GM21529 (cell line): ENCODE measurements at regions not wholly inside any gene's neighbourhood (a gene's known extent, or its start where the extent isn't known, plus 50 kb on each side); places are given as distances from the start of the nearest gene placed in this dataset.

Source experiments
- ATAC-seq: cut with Tn5 transposase; IDR thresholded peaks from one replicate; pipeline ENCODE4 v1.9.1; 2021; ENCODE audit not compliant: unreplicated experiment

DNA sequence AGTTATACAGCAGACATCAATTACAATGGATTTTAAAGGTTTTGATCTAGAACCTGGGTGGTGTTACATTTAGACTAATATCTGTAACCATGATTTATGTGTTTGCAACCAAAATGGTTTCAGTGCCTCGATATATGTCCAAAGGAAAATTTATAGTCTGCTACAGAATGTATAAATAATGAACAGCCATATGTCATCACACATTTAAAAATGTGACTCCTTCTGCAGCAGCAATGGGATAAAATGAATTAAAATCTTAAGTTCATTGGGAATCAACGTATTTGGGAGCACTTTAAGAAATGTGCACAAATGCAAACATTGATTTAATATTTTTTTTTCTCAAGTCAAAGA lies 610.2 kb downstream of the TMEM114 start:
- ATAC-seq = no peak

DNA sequence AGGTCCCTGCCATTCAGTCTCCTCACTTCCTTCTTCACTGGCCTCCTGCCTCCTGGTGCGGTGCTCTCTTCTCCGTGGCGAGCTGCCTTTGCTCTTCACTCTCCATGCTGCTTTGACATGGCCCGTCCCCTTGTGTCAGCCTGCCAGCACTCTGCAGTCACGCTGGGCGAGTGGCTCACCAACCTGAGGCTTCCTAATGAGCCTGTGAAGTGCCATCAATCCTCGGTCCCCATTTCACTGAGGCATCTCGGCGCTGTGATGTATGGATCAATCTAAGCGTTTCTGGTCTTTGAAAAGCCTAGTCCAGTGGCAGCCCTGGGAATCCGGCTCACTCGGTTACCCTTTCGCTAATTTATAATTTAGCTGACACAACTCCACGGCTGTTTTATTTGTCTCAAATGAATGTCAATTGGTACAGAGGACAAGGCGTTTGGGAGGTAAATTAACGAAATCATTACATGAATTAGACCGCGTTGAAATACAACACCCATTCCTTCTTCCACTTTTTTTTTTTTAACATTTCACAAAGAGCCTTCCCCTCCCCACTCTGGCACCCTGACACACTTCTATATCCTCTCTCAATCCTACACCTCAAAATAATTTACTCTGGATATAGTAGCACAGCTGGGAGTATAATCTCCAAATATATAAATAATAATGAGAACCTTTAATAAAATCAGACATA lies 610.7 kb downstream of the TMEM114 start:
- ATAC-seq = no peak

DNA sequence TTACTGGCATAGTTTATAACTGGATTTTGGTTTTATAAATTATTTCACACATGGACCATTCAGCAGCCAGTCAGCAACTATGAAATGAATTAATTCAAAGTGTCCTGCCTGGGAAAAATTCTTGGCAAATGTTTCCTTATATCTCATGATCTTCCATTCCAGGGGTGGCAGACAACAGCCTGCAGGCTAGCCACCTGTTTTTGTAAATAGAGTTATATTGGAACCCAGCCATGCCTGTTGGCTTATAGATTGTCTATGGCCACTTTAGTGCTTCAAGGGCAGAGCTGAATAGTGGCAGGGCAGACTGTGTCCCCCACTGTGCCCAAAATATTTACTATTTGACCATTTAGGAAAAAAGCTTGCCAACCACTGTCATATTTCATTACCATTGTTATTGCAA lies 613.7 kb downstream of the TMEM114 start:
- ATAC-seq = no peak

DNA sequence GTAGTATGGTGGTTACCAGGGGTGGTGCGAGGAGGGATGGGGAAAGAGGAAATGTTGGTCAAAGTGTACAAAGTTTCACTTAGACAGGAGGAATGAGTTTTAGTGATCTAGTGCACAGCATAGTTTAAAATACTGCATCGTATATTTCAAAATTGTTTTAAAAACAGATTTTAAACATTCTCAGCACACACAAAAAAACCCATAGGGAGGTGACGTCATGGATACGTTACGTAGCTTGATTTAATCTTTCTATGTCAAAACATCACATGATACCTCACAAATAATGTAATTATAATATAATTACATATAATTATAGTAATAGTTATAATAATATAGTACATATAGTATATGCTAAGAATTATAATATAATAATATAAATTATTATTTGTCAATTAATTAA lies 614.2 kb downstream of the TMEM114 start:
- ATAC-seq = no peak

DNA sequence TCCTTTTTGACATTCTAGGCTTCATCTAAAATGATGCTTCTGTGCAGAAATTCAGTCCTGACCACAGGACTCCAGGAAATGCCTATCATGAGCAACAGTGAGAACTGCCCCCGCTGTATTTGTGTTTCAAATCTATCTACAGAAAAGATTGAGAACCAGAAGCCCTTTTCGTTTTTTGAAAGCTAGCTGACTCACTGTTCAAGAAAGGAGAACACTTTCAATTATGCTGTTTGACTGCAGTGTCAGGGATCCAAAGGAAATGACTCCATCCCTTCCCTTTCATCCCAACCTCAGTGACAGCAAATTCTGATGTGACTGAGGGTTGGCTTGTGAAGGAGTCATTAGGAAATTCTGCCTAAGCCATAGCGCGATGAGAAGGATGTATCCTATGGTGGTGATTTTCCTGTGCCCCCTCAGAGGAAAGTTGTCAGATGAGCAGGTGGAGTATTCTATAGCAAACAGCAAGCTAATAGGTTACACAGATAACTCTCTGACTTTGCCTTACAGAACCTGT lies 622.3 kb downstream of the TMEM114 start:
- no peak for ATAC-seq

DNA sequence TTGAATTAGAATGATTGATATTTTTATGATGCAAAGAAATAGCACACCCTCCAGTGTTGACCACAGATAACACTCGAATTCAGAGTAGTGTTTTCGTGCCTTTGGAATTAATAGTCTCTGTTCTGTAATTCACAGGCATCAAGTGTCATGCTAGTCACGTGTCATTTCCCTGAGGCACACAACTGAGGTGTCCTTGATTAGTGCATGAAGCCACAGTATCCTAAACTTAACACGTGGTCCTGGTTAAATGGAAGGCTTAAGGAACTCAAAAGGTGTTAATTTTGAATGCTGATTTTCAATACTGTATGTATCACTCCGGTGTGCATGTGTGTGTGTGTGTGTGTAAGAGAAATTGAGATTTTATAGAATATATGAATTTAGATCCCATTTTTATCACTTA lies 625.6 kb downstream of the TMEM114 start:
- no peak for ATAC-seq

DNA sequence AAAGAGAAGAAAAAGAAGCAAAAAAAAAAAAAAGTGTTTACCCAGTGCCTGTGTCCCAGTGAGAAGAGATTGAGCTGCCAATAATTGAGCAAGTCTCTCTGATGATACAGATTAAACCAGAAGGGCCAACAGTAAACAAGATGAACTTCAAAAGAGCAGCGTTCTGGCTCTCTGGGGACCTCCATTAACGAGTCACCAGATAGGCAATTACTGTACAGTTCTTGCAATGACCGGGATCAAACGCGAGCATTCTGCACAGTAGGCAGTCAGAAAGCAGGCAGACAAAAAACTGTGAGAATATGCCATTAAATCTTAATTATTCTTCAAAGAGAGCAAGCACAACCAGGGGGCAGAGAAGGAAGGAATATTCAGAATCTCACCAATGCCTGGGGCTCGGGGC lies 626.1 kb downstream of the TMEM114 start:
- no peak for ATAC-seq

DNA sequence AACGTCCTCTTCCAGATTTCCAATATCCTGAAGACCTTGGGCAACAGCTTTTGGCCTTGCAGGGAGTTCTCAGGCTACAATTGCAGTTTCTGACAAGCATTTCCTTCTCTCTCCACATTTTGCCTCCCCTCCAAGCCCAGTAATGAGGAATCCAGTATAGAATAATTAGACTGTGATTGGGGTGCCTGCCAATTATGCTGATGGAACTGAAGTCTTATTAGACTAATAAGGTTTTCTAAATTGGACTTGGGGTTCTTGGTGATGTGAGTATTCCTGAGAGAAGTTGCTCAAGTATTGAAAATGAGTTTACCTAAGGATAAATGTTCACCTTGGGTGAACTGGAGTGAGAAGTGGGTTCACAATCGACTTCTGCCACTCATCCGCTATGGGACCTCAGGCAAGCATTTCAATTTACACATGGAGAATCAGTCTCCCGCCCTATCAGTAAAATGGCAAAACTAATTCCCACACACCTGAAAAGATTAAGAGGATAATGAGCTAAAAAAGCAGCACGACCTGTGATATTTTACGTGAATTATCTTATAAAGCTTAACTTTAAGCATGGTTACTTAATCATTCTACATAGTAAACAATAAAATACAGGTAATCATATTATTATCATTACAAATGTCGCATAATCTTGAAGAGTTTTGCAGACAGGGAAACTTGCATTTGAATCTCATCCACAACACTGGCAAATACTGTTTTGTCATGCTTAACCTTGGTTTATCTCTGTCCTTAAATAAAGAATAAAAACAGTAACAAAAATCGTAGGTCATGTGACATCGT lies 628.0 kb downstream of the TMEM114 start:
- ATAC-seq = no peak

DNA sequence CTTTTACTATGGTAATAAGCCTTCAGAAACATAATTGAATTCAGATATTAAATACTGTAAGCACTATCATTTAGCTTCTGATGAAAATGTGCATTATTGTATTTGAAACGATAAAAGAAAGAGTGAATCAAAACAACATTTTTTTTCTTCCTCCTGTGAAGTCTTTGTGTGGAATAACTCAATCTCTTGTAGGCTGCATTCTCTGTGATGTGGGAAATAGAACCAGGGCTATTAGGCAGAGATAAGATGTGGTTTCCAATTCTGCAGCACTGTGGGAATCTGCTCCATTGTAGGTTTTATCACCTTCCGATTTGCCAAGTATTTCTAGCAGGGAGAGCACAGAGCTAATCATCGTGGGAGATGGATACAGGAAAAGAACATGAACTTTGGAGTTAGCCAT lies 624.5 kb downstream of the RBFOX1 start:
- ATAC-seq = no peak

DNA sequence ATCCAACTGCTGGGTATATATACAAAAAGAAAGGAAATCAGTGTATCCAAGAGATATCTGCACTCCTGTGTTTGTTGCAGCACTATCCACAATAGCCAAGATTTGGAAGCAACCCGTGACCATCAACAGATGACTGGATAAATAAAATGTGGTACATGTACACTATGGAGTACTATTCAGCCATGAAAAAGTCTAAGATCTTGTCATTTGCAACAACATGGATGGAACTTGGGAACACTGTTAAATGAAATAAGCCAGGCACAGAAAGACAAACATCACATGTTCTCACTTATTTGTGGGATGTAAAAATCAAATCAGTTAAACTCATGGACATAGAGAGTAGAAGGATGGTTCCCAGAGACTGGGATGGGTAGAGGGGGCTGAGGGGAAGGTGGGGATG lies 620.7 kb downstream of the RBFOX1 start:
- ATAC-seq = no peak

DNA sequence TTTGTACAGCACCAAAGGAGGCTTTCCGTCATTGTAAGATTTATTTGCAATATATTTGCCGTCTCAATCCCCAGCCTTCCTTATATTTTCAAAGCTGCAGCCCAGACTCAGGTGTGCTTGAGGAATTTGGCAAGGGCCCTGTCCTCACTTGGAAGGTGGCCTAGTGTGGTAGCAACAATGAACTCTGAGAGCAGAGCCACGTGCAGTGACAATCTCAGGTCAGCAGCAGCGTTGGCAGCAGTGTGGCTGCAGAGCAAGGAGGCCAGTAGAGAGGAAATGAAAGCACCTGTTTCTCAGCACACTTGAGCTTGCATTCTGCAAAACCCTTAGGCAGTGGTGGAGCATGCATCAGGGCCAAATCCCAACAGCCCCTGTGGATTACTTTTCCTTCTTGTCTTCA lies 613.5 kb downstream of the RBFOX1 start:
- ATAC-seq = no peak

DNA sequence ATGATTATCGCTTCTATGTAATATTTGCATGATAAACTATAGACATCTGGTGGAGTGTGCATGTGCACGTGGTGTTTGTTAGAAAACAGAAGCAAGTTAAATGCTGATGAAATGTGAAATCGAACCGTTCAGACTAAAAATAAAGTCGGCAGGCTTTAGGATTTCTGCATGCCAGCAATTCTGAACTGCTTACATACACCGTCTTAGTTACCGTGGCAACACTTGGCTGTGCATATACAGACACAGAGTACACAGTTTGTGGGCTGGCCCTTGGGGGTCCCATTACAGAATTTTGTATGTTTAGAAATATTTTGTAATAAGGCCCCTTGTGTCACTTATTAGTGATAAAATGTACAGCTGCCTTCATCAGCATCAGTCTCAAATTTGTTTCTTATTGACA lies 605.5 kb downstream of the RBFOX1 start:
- ATAC-seq = no peak

DNA sequence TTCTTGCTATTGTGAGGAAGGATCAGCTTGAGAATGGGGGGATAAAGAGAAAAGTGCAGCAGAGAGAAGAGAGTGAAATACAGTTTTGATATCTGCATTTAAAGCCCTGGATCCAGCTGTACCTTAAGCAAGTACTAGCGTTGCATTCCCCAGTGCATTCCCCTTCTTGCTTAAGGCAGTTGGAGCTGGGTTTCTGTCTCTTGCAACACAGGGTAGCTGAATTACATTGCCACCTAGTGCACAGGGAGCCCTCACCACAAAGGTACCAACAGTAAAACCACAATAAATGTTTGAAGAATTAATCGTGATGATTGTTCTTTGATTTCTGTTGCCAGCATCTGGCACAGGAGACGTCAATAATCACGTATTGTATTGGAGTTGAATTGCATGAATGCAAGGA lies 588.7 kb downstream of the RBFOX1 start:
- ATAC-seq = no peak

DNA sequence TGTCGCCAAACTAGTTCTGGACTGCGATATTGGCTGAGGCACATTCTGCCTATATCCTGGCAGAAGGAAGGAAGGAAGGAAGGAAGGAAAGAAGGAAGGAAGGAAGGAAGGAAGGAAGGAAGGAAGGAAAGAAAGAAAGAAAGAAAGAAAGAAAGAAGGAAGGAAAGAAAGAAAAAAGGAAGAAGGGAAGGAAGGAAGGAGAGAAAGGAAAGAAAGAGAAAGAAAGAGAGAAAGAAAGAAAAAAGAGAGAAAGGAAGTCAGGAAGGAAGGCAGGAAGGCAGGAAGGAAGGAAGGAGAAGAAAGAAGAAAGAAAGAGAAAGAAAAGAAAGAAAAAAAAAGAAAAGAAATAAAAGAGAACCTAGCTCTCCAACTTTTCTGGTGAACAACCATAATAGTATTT lies 587.1 kb downstream of the RBFOX1 start:
- ATAC-seq = no peak

DNA sequence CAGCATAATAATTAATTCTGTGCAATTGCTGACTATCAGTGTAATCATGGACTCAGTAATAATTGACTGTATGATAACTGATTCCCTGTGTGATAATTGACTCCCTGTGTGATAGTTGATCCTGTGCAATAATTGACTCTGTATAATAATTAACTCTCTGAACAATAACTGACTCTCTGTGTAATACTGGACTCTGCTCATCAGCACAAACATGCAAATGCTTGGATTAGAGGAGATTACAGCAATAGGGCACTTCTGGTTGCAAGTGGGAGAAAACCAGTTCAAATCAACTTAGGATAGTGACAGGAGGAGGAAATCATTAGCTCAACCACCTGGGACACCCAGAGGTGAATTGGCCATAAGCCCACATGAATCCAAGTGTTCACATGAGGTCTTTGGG lies 582.1 kb downstream of the RBFOX1 start:
- ATAC-seq = no peak

DNA sequence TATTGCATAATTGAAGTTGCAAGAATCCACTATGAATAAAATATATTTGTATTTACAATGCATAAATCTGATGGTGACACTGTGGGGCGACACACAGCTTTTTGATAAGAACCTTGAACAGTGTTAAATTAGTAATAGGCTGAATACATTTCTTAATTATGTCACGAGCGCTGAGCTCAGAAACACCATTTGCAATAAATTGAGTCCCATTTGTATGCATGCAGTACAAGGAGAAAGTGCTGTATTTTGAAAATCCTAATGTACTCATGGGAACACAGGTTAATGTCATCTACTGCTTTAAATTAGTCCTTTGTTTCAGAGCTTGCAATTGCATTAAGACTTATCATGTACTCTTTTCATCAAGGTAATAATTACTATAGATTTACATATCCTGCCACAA lies 579.5 kb downstream of the RBFOX1 start:
- no peak for ATAC-seq

DNA sequence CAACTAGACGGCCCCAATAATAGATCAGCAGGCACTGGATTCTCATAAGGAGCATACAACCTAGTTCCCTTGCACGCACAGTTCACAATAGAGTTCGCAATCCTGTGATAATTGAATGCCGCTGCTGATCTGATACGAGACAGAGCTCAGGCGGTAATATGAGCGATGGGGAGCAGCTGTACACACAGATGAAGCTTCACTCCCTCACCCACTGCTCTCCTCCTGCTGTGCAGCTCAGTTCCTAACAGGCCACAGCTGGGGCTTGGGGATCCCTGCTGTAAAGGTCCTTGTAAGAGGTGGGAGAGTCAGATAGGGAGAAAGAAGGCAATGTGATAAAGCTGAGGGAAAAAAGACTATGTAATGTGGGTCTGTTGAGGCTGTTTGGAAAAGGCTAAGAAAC lies 577.5 kb downstream of the RBFOX1 start:
- ATAC-seq = no peak

DNA sequence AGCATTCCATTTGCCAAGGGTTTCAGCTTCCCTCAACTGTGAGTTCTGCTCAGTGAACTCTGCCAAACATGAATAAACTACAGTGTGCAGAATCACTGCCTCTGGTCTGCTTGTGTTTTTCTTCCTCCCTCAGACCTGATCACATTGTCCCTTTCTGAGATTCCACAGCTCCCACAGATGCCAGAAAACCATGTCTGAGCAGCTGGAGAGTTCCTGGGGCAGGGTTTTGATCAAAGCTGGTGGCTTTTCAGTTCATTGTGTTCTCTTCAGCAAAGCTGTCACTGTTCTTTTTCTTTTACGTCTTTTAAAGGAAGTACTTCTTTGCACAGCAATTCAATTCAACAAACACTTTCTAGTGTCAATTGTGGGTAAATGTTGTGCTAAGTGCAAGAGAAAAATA lies 555.8 kb downstream of the RBFOX1 start:
- ATAC-seq = no peak

DNA sequence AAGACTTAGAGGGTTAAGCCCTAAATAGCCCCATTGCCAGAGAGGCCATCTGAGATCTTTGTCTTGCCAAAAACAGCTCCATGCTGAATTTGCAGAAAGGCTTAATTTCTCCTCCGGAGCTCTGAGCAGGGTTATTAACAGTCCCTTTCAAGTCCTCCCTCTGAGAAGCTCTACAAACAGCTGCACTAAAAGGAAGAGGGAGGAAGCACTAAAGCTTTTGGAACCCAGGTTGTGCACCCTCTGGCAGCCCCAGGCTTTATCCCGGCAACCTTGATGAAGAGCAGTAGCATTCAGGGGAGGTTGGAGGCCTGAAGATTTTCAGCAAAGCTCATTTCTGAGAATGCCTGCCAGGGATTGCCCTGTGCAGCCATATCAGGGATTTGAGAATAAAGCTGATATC lies 554.7 kb downstream of the RBFOX1 start:
- no peak for ATAC-seq

DNA sequence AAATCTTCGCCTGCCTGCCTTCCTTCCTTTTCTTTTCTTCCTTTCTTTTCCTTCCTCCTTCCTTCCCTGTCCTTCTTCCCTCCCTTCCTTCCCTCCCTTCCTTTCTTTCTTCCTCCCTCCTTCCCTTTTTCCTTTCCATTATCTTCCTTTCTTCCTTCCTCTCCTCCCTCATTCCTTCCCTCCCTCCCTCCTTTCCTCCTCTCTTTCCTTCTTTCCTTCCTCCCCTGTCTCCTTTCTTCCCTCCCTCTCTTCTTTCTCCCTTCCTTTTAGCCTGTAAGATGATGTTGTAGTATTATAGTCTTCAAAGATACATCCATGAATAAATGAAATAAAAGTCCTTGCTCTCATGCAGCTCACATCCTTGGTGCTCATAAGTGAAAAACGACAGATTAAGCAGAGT lies 539.3 kb downstream of the RBFOX1 start:
- no peak for ATAC-seq

DNA sequence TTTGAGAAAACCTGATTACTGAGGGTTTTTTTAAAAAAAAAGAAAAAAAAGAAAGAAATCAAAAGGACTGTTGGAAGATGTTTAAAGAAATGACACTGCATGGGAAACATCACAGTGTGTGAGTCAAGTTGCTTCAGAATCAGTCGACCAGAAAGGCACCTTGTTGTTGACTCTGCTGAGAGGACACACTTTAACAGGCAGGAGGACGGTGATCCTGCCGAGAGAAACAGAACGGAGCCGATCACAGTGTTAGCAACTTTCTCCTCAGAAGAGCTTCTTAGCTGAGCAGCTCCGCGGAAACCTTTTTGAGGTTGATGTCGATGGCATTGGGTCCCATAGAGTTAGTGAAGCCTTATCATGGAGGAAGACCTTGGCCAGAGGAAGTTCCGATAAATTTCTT lies 538.7 kb downstream of the RBFOX1 start:
- no peak for ATAC-seq

DNA sequence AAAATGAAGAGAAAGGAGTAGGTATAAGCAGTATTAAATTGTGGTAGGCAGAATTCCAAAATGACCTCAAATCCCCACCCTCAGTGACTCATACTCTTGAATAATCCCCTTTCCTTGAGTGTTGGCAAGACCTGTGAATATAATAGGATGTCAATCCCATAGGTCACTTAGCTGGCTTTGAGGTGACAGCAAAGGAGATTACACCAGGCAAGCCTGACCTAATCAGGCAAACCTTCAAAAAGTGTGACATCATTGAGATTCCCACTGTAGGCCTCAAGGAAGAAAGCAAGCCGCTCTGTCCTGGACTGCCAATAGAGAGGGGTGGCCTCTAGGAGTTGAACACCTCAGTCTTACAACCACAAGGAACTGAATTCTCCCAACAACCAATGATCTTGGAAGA lies 535.2 kb downstream of the RBFOX1 start:
- ATAC-seq = no peak

DNA sequence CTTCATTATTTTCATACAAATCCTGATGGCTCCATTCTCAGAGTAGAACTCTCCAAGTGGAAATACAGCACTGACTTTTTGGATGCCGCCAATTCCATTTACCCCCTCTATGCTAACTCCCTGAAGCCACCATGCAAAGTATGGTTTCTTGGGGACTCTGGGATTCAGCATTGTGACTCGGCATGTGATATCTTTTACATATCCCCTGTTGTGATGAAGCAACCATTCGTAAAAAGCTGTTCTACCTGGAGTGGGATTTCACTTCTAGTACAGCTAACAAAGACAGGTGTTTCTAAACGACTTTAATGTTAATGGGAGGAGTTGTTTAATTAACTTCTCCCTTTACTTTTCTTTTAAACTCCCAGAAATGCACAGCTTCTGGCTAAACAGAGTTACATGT lies 533.5 kb downstream of the RBFOX1 start:
- ATAC-seq = no peak
